Adrenal gland (tissue), 5 donors: ENCODE measurements at regions not wholly inside any gene's neighbourhood (a gene's known extent, or its start where the extent isn't known, plus 50 kb on each side); places are given as distances from the start of the nearest gene placed in this dataset.

Experiments used
- POLR2A ChIP-seq, 2 donors: fragments of 450-650 bp; IDR thresholded peaks; one replicate each; pipeline ENCODE4 v1.6.1; 2017; ENCODE audit warnings: antibody characterized with exemption in 2 of 2, mild to moderate bottlenecking in 2 of 2, moderate library complexity in 1 of 2
- TF ChIP-seq, protein P1 (sequence below), 6 experiments: fragments of 450-650 bp in 4 of 6; fragments of 200-600 bp in 2 of 6; sonication (generic) in 1 of 6; IDR thresholded peaks; 1 replicate in 5 of 6; 2 replicates in 1 of 6; pipeline versions ENCODE4 v1.5.1 to v1.8.0; 2016 to 2021; ENCODE audit warnings: antibody characterized with exemption in 6 of 6, mild to moderate bottlenecking in 2 of 6, moderate library complexity in 1 of 6
- donor health status: DM: no; HTN: no; CAD: no.

DNA sequence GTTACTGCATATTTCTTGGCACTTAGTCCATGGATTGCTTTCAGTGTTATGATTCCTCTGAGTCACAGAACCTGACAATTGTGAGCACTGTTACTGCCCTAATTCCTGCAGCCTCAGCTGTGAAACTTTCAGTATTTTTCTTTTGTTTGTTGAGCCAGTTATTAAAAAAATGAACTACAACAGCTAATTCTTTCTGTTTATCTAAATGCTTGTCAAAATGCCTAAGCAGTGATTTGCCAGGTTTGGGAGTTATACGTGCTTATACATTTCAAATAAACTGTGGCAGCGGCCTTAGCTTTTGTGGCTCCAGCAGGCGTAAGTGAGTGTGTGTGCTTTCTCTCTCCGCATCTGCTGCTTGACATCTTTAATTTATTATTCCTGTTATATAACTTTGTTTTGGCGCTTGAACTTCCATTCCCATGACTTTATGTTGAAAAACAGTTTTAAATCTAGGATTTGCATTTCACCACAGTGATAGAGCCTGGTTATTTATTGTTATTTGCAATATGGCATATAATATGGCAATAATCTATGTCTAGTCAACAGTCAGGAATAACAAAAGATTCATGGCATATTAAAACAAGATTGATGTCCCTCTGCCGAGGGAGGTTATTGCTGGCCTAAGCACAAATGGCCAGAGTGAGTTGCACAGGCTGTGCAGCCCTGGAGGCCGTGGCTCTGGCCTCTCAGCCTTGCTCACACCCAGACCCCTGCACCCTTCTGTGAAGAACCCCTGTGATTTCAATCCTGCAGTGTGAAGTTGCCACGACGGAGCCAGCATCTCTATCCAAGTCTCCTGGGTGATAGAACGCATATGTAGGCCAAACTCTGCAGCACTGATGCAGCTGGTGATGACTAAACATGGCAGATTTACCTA lies 303.4 kb downstream of the THBS2 start:
- TF ChIP-seq, protein P1, sequence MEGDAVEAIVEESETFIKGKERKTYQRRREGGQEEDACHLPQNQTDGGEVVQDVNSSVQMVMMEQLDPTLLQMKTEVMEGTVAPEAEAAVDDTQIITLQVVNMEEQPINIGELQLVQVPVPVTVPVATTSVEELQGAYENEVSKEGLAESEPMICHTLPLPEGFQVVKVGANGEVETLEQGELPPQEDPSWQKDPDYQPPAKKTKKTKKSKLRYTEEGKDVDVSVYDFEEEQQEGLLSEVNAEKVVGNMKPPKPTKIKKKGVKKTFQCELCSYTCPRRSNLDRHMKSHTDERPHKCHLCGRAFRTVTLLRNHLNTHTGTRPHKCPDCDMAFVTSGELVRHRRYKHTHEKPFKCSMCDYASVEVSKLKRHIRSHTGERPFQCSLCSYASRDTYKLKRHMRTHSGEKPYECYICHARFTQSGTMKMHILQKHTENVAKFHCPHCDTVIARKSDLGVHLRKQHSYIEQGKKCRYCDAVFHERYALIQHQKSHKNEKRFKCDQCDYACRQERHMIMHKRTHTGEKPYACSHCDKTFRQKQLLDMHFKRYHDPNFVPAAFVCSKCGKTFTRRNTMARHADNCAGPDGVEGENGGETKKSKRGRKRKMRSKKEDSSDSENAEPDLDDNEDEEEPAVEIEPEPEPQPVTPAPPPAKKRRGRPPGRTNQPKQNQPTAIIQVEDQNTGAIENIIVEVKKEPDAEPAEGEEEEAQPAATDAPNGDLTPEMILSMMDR (IDR thresholded peaks at IDR 0.05): no peak
- TF ChIP-seq POLR2A (IDR thresholded peaks at IDR 0.05): no peak
